ENCODE measurements at regions not wholly inside any gene's neighbourhood (a gene's known extent, or its start where the extent isn't known, plus 50 kb on each side); places are given as distances from the start of the nearest gene placed in this dataset.
"Not testable (repeated sequence)": the region's sequence is repeated elsewhere in the genome, so short reads cannot be mapped to it uniquely, and the experiment has no call there.

DNA sequence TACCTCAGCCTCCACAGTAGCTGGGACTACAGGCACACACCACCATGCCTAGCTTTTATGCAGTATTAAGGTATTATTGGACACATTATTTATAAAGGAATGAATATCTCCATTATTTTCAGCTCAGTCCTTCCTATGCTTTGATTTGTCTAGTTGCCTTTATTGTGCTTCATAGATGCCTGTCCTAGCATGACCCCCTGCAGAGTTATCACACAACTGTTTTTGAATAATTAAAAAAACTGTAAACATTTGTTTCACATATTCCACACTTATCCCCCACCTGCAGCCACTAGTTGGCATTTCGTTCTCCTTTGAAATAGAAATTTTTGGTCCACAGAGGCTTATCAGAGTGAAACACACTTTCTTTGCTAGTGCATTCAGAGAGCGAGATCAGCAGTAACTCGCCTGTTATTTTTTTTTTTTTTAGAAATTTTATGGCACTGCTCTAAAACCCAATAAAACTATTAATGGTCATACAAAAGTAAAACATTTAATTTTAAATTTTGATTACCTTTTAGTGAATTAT is 151.8 kb upstream of the RASA1 start:
- no peak for DNase-seq

- DNase-seq, result no peak
Observed at GRCh38 chr5:87116825-87117512, 150.7 kb upstream of the RASA1 start.

DNA sequence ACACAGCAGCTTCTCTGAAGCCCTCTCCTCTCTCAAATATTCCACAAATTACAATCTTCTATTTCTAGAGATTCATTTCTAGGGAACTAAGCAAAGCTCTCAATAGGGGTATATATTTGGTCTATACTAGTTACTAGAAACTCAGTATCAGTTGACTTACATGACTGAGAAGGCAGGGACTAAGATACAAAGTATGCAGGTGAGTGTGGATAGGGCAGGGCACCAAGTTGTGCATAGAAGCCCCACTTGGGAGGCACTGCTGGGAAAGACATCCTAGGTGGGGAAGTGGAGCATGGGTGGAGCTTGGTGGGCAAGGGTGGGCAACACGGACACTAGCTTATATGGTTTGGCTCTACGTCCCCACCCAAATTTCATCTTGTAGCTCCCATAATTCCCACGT is 148.1 kb upstream of the RASA1 start:
- no peak for DNase-seq

DNA sequence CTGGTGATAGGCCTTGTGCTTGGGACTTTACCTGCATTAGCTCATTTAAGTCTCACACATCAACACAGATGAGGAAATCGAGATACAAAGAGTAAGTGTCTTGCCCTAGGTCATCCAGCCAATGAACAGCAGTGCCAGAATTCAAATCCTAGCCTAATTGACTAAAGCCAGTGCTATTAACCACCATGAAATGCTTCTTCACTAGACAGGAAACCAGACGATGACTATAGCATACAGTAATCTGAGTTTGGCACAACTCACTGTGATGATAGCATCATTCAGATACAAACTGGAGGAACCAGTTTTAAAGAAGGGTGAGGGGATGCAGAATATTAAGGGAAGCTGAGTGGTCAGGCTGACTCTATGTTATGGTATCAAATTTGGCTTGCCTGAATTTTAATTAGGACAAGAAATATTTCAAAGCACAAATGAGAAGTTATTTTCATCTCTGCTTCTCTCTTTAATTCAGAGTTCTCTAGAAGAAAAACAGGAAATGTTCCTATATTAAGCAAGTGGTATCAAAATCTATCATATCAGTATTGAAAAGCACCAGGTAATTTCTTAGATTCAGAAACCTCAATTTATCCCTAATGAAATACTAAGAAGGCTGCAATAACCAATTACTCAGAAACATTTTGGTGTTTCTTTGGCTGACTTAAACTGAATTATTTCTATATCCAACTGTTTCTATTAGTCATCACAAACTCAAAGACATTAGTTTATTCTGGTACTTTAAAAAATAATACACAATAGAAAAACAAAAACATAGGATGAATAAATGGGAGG is 147.0 kb upstream of the RASA1 start:
- no peak for DNase-seq

GRCh38 chr5:87121304-87122150 is 146.2 kb upstream of the RASA1 start:
- DNase-seq, result no peak

DNA sequence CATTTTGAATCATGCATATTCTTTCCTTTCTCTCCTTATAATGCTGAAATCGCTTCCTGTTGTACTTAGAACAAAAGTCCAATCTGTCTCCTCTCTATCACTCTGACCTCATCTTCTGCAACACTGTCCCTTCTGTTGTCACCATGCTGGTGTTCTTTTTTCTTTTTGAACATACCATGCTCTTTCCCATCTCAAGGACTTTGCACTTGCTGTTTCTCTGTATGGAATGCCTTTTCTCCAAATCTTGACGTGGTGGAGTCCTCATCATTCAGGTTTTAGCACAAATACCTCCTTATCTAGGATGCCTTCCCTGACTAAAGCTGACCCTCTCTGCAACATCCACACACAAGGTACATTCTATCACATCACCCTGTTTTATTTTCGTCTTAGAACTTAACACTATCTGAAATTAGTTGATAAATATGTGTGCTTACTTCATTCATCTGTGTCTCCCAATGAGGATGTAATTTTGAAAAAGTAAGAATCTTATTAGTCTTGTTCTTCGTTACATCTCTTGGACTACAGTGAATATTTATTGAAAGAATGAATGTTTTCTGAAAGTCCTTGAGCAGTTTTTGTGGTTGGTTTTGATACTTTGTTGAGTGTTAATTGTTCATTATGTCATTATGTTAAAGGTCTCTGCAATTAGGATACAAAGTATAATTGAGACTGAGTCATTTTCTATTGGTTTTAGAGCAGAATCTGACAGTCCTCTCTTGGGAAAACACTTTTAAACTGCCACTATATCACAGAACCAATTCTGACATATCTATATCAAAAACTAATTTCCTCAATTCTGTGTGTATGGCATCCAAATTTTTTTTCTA is 145.3 kb upstream of the RASA1 start:
- no peak for DNase-seq

- no peak for DNase-seq
Observed at GRCh38 chr5:87125766-87126165, 141.9 kb upstream of the RASA1 start.

DNA sequence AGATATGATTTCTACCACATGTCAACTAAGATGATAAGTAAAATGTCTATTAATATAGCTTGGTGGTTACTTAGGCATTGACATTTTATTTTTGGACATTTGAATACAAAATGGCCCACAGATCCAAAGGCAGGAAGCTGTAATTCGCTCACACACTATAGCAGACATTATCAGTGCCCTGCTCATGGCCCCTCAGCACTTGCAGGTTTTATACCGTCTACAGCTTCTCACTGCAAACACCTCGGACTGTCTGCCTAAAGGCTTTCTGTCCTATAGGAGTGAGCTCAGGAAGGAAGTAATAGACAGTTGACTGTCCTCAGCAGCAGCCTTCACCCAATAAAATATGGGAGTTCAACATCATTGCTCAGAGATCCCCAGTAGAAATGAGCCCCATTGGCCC is 140.8 kb upstream of the RASA1 start:
- DNase-seq, result no peak

GRCh38 chr5:87127426-87127825 is 140.3 kb upstream of the RASA1 start:
- DNase-seq, result no peak

DNA sequence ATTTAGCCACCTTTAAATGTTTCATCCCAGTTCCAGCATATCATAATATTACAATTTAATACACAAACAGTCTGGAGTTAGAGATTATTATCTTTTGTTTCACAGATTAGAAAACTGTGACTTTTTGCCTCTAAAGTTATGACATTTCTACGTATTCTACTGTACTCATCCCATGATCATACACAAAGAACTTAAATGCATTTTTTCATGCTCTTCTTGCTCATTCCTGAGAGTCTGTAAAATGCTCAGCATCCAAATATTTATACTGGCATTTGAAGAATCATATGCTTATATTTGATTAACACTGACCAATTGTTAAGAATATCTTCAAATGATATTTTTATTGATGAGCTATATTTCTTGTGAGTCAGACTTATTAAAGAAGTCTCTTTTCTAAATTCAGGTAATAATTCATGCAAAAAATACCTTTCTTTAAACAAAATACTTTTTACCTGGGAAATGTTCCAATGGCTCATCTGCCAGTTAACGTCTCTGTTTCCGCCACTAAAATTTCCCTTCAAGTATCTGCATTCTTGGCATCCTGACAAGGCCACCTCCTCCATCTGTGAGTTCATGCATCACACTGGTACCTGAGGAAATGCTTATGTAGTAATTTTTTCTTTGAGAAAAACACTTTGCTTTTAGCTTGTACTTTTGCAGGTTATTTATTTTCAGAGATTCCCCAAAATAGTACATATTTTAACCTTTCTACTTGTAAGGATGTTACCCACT is 139.6 kb upstream of the RASA1 start:
- DNase-seq, result no peak

DNA sequence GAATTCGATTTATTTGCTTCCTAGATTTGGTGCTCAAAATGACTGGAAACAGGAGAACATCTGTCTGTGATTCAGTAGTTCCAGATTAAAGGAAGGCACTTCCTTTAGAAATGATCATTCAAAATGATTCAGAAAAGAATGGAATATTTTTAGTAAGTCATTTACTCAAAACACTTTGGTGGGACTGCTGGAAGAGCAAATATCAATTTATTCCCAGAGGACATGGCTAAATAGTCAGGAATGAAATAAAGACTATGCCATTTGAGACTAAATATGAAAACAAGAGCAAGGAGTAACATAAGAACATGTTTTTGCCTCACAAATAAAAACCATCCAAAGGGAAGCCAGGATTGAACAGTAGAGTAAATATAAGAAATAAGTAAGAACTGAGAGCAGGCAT is 138.6 kb upstream of the RASA1 start:
- DNase-seq, result no peak

GRCh38 chr5:87132696-87133095 is 135.0 kb upstream of the RASA1 start:
- no peak for DNase-seq

DNA sequence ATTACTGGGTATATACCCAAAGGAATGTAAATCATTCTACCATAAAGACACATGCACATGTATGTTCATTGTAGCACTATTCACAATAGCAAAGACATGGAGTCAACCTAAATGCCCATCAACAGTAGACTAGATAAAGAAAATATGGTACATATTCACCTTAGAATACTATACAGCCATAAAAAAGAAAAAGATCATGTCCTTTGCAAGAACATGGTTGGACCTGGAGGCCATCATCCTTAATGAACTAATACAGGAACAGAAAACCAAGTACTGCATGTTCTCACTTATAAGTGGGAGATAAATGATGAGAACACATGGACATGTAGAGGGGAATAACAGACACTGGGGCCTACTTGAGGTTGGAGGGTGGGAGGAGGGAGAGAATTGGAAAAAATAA is 133.2 kb upstream of the RASA1 start:
- not testable (repeated sequence) for DNase-seq

DNA sequence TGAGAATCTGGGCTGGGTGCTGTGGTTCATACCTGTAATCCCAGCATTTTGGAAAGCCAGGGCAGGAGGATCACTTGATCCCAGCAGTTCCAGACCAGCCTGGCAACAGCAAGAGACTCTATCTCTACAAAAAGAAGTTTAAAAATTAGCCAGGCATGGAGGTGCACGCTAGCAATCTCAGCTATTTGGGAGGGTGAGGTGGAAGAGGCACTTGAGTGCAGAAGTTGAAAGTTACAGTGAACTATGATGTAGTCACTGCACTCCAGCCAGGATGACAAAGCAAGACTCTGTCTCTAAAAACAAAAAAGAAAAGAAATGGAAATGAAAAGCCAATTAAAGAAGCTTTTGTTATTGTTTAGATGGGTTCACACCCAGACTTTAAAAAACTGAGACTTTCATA is 131.6 kb upstream of the RASA1 start:
- no peak for DNase-seq

GRCh38 chr5:87136733-87137132 is 130.9 kb upstream of the RASA1 start:
- DNase-seq, result no peak

DNA sequence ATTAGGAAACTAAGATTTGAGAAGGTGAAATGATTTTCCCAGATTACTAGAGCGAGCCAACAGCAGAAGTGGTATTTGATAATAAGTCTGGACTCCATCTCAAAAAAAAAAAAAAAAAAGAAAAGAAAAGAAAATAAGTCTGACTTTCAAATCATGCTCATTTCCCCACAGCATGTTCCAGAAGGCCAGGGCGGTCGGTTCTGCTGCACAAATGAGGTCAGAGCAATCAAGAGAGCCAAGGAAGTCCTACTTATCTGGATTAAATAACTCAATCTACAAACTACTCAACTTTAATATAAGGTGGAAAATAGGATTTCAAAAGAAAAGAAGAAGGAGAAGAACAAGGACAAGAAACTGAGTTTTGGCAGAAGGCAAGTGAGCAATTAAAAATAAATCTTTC is 130.4 kb upstream of the RASA1 start:
- no peak for DNase-seq

- DNase-seq, result no peak
Observed at GRCh38 chr5:87138091-87138805, 129.4 kb upstream of the RASA1 start.

GRCh38 chr5:87139795-87140194 is 127.9 kb upstream of the RASA1 start:
- DNase-seq, result no peak

- DNase-seq, result no peak
Observed at GRCh38 chr5:87141544-87141943, 126.1 kb upstream of the RASA1 start.

DNA sequence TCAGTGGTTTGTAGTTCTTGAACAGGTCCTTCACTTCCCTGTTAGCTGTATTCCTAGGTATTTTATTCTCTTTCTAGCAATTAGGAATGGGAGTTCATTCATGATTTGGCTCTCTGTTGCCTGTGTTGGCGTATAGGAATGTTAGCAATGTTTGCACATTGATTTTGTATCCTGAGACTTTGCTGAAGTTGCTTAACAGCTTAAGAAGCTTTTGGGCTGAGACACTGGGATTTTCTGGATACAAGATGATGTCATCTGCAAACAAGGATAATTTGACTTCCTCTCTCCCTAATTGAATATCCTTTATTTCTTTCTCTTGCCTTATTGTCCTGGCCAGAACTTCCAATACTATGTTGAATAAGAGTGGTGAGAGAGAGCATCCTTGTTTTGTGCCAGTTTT is 121.8 kb upstream of the RASA1 start:
- DNase-seq, result not testable (repeated sequence)

DNA sequence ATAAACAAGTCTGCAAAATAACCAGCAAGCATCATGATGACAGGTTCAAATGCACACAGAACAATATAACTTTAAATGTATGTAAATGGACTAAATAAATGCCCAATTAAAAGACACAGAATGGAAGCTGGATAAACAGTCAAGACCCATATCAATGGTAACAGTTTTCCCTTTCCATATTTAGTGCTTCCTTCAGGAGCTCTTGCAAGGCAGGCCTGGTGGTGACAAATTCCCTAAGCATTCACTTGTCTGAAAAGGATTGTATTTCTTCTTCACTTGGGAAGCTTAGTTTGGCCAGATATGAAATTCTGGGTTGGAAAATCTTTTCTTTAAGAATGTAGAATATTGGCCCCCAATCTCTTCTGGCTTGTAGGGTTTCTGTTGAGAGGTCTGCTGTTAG is 120.2 kb upstream of the RASA1 start:
- no peak for DNase-seq

All from right forelimb (tissue), 1 donor.